ES-I3 (cell line): ENCODE measurements at regions not wholly inside any gene's neighbourhood (a gene's known extent, or its start where the extent isn't known, plus 50 kb on each side); places are given as distances from the start of the nearest gene placed in this dataset.

Experiments used
- H3K36me3 ChIP-seq: 2 replicates; pipeline ENCODE4 v1.6.1; 2013; ENCODE audit warnings: mild to moderate bottlenecking, low read length, control low read depth, moderate library complexity; ENCODE audit not compliant: insufficient read depth
- H3K4me1 ChIP-seq: 2 replicates; pipeline ENCODE4 v1.6.1; 2013; ENCODE audit warnings: mild to moderate bottlenecking, control low read depth, low read length; ENCODE audit not compliant: insufficient read depth
- H3K9ac ChIP-seq: 2 replicates; pipeline ENCODE4 v1.6.1; 2013; ENCODE audit warnings: low read depth, mild to moderate bottlenecking, low read length, moderate library complexity
- H3K9me3 ChIP-seq: 2 replicates; pipeline ENCODE4 v1.6.1; 2013; ENCODE audit warnings: mild to moderate bottlenecking, low read length, moderate library complexity; ENCODE audit not compliant: control insufficient read depth, insufficient read depth

DNA sequence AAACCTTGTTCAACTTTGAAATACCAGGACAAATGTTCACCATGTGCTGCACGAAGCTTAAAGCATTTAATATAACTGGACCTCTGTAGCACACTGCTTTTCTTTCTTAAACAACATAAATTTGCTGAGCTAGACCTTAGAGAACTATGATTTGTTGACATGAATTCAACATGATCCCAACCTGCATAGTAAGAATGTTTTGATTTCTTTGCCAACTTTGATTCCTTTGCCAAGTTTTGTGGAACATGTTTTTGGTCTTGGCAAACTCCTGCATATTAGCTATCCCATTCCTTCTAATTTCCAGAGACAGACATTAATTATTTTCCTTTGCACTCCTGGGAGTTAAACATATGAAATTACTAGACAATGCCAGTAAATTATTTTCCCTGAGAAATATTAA lies 197.2 kb upstream of the RBMS3 start:
- Histone ChIP-seq H3K36me3 (no peaks in the 10 kb centered on the region), H3K4me1 (no peaks in the 10 kb centered on the region), H3K9ac (no peak overlapping the region), H3K9me3 (no peaks in the 10 kb centered on the region)

DNA sequence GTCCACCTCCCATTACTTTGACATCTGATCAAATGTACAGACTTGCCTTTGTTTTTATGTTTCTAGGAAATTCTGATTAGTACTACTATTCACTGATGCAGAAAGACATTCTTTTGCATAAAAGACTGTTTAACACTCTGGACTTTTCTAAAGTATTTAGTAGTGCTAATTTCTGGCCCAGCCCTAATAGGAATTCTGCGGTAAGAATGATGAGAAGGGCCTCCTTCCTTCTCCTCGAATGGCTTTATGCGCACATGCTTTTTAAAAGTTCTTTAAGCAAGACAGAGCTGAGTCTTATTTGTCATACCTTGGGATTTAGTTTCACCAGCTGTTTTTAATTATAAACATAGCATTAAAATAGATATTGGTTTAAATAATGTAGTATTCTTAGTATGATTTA lies 192.3 kb upstream of the RBMS3 start:
- no peaks in the 10 kb centered on the region for H3K4me1 ChIP-seq
- no peak overlapping the region for H3K9ac ChIP-seq
- H3K36me3 ChIP-seq: no peaks in the 10 kb centered on the region
- H3K9me3 ChIP-seq: no peaks in the 10 kb centered on the region

- Histone ChIP-seq H3K9ac (no peak overlapping the region), H3K4me1 (no peaks in the 10 kb centered on the region), H3K9me3 (no peaks in the 10 kb centered on the region), H3K36me3 (no peaks in the 10 kb centered on the region)
Measured at GRCh38 chr3:29090912-29091597, 189.8 kb upstream of the RBMS3 start.

DNA sequence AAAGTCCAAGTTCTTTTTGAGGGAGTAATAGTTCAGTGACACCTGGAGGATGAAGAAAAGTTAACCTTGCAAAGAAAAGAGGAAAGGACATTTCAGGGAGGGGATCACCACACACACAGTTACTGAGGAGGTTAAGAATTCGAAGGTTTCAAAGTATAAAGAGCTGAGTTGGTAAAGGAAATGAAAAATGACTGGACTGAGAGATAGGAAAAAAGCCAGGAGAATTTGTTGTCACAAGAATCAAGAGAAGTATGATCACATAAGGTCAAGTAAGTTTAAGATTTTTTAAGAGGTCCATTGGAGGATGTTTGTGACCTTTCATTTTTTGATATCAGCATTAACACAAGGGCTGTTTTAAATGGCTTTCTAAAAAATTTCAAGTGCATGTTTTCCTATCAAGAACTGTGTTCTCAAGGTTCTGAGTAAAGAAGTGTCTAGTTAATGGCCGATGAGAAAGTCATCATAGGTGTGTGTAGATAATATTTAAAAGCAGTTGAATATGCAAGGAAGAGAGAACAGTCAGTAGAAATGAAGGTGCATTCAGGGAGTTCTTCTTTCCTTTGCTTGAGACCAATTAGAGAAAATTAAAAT lies 189.2 kb upstream of the RBMS3 start:
- Histone ChIP-seq H3K36me3 (no peaks in the 10 kb centered on the region), H3K4me1 (no peaks in the 10 kb centered on the region), H3K9ac (no peak overlapping the region), H3K9me3 (no peaks in the 10 kb centered on the region)

DNA sequence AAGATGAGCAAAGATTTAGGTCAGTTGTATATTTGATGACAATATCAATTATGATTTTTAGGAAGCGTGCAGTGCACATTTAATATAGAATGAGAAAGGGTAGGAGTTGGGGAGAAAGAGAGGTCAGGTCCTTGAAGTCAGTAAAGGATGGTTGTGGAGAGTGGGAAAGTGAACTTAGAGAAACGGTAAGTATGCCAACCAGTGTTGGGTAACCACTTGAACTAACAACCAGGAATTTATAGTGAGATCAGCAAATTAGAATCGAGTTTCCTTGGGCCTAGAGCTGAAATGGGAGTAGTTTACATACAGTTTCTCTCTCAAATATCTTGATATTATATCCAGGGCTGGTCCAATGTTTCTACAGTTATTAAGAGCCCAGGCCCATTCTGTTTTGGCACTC lies 188.5 kb upstream of the RBMS3 start:
- H3K9ac ChIP-seq: no peak overlapping the region
- no peaks in the 10 kb centered on the region for H3K36me3 ChIP-seq
- H3K9me3 ChIP-seq: no peaks in the 10 kb centered on the region
- H3K4me1 ChIP-seq: no peaks in the 10 kb centered on the region

GRCh38 chr3:29099296-29099695 lies 181.6 kb upstream of the RBMS3 start:
- H3K4me1 ChIP-seq: no peaks in the 10 kb centered on the region
- no peaks in the 10 kb centered on the region for H3K9me3 ChIP-seq
- no peaks in the 10 kb centered on the region for H3K36me3 ChIP-seq
- no peak overlapping the region for H3K9ac ChIP-seq

- no peaks in the 10 kb centered on the region for H3K9me3 ChIP-seq
- H3K36me3 ChIP-seq: no peaks in the 10 kb centered on the region
- H3K4me1 ChIP-seq: no peaks in the 10 kb centered on the region
- no peak overlapping the region for H3K9ac ChIP-seq
Measured at GRCh38 chr3:29099775-29100174, 181.1 kb upstream of the RBMS3 start.

GRCh38 chr3:29100292-29100691 lies 180.6 kb upstream of the RBMS3 start:
- Histone ChIP-seq H3K36me3 (no peaks in the 10 kb centered on the region), H3K4me1 (no peaks in the 10 kb centered on the region), H3K9me3 (no peaks in the 10 kb centered on the region), H3K9ac (no peak overlapping the region)

GRCh38 chr3:29128001-29128400 lies 152.9 kb upstream of the RBMS3 start:
- Histone ChIP-seq H3K9ac (no peak overlapping the region), H3K4me1 (no peaks in the 10 kb centered on the region), H3K9me3 (no peaks in the 10 kb centered on the region), H3K36me3 (no peaks in the 10 kb centered on the region)

GRCh38 chr3:29137601-29138000 lies 143.3 kb upstream of the RBMS3 start:
- Histone ChIP-seq H3K9ac (no peak overlapping the region), H3K9me3 (no peaks in the 10 kb centered on the region), H3K36me3 (no peaks in the 10 kb centered on the region), H3K4me1 (peaks cover 12% of the 10 kb centered on the region)

- Histone ChIP-seq H3K4me1 (peaks cover 12% of the 10 kb centered on the region), H3K9me3 (no peaks in the 10 kb centered on the region), H3K9ac (no peak overlapping the region), H3K36me3 (no peaks in the 10 kb centered on the region)
Measured at GRCh38 chr3:29138171-29138570, 142.7 kb upstream of the RBMS3 start.

DNA sequence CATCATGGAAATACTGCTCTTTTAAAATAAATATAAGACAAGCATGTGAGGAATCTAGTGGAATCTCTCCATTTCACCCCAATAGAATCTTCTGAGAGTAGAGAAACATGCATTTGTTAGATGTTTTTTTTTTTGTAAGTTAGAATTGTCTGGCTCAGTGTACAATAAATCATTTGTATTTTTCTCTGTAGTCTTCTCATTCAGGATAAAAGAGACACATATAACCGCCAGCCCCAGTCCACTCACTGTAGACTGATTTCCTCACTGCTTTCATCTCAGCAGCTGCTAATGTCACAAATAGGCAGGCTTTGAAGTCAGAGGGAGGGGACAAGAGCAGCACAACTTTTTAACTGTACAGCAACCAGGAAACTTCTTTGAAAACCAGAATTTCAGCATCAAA lies 140.2 kb upstream of the RBMS3 start:
- Histone ChIP-seq H3K9ac (no peak overlapping the region), H3K9me3 (no peaks in the 10 kb centered on the region)

DNA sequence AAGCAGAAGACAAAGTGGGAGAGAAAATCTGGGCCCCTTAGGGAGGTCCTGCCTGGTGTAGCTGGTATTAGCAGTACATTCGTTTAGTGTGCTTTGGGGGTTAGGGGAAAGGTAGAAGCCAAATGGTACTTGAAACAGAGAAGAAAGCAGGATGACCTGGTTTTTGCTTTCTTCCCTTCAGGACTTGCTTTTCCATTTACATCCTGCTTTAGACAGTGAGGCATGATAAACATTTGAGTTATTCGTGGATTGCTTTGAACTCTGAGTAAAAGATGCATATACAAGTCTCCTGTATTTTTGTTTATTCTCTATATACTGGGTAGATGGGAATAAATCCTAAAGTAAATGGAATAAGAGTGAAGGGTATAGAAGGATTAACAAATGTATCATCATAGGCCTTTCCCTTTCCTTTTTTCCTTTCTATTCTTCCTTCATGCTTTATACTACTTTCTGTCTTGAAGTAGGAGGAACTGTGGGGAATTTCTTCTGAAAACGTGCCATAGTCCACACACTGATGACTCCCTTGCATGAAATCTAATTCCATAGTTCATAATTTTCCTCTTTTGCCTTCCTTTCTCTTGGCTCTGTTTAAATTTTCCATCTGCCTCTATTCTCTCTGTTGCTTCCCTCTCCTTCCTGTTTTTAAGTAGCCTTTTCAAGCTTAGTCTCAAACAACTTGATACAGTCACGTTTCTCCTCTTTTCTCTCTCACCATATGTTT lies 139.5 kb upstream of the RBMS3 start:
- Histone ChIP-seq H3K9me3 (no peaks in the 10 kb centered on the region), H3K36me3 (no peaks in the 10 kb centered on the region), H3K9ac (no peak overlapping the region), H3K4me1 (peaks cover 12% of the 10 kb centered on the region)

More for the DNA sequence above, 140.2 kb upstream of the RBMS3 start:
- H3K36me3 ChIP-seq: no peaks in the 10 kb centered on the region
- peaks cover 12% of the 10 kb centered on the region for H3K4me1 ChIP-seq

GRCh38 chr3:29141918-29142275 lies 139.0 kb upstream of the RBMS3 start:
- Histone ChIP-seq H3K4me1 (peaks cover 12% of the 10 kb centered on the region), H3K36me3 (no peaks in the 10 kb centered on the region), H3K9me3 (no peaks in the 10 kb centered on the region), H3K9ac (no peak overlapping the region)

- H3K36me3 ChIP-seq: no peaks in the 10 kb centered on the region
- H3K9me3 ChIP-seq: no peaks in the 10 kb centered on the region
- peaks cover 12% of the 10 kb centered on the region for H3K4me1 ChIP-seq
- H3K9ac ChIP-seq: no peak overlapping the region
Measured at GRCh38 chr3:29143151-29143550, 137.7 kb upstream of the RBMS3 start.
